ENCODE measurements at regions not wholly inside any gene's neighbourhood (a gene's known extent, or its start where the extent isn't known, plus 50 kb on each side); places are given as distances from the start of the nearest gene placed in this dataset.

DNA sequence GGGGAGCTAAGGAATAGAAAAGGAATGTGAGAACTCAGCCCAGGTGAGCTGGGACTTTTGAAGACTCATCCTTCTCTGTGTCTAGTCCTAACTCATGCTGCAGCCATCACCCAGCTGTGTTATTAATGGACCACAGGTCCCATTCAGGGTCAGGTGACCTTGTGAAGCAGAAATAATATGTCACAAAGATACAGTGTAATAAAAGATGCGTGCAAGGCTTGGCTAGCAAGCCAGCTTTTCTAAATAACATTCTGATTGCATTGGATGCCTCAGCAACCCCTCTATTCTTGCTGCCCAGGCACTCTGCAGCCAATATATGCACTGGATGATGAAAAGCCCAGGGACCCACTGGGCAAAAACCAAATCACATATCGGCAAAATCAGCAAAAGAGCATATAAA lies 393.1 kb upstream of the PIK3C3 start:
- TF ChIP-seq CTCF (conservative IDR thresholded peaks at IDR 0.05; ENCODE audit: low read length) (no peak), EZH2phosphoT487 (IDR thresholded peaks at IDR 0.05; ENCODE audit: borderline replicate concordance, low read depth, low read length) (no peak)
